MG63 (cell line): ENCODE measurements at regions not wholly inside any gene's neighbourhood (a gene's known extent, or its start where the extent isn't known, plus 50 kb on each side); places are given as distances from the start of the nearest gene placed in this dataset.

Experiments used
- DNase-seq: peaks from one replicate; pipeline ENCODE4 v3.0.0-alpha.2; 2020
- H3K27me3 ChIP-seq: fragments of 250-450 bp; sonication (Bioruptor Pico); 2 replicates; pipeline ENCODE4 v1.5.1; 2020; ENCODE audit warnings: mild to moderate bottlenecking, moderate library complexity
- H3K36me3 ChIP-seq: fragments of 250-450 bp; sonication (Bioruptor Pico); 2 replicates; pipeline ENCODE4 v1.5.1; 2020; ENCODE audit warnings: mild to moderate bottlenecking, moderate library complexity
- H3K4me3 ChIP-seq: fragments of 250-450 bp; sonication (Bioruptor Pico); 2 replicates; pipeline ENCODE4 v1.5.1; 2020; ENCODE audit warnings: mild to moderate bottlenecking, moderate library complexity
- H3K9me3 ChIP-seq: fragments of 250-450 bp; sonication (Bioruptor Pico); 2 replicates; pipeline ENCODE4 v1.5.1; 2020; ENCODE audit warnings: mild to moderate bottlenecking, moderate library complexity

DNA sequence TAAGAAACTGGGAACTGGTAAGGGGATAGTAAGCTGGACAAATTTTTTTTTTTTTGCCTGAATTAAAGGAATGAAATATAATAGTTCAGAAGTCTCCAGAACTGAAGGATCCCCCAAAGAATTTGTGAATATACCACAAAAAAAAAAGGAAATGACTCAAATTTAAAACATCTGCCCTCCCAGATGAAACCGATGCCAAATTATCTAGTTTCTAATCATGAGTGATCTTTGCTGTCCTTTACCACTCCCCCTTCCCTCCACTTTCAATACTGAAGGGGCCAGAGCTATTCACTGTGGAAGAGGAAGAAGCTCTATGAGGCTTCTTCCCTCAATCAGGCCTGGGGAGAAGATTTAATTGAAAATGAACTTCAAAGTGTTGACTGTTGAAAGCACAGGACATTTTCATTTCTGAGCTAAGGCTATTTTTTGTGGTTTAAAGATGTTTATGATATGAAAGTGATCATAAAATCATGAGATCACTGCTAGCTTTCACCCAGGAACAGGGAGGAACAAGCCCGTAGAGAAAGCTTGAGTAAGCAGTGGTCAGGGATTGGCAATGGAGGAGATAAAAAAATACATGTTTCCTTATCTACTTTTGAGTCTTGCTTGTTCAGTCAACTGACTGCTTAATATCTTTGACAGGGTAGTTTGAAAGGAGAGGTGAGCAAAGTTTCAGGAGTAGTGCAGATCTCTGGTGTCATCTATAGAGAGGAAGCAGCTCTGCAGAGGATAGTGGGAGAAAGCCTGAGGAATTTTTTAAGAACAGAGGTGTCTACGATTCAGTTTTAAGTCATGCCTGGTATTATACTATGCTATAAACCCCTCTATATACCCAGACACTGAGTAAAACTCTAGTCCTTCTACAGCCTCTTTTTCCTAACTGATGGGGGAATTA lies 409.5 kb upstream of the FIGN start:
- no peaks in the 10 kb centered on the region for H3K36me3 ChIP-seq
- H3K9me3 ChIP-seq, result no peaks in the 10 kb centered on the region
- no peak for DNase-seq
- H3K27me3 ChIP-seq, result no peaks in the 10 kb centered on the region
- no peak overlapping the region for H3K4me3 ChIP-seq

DNA sequence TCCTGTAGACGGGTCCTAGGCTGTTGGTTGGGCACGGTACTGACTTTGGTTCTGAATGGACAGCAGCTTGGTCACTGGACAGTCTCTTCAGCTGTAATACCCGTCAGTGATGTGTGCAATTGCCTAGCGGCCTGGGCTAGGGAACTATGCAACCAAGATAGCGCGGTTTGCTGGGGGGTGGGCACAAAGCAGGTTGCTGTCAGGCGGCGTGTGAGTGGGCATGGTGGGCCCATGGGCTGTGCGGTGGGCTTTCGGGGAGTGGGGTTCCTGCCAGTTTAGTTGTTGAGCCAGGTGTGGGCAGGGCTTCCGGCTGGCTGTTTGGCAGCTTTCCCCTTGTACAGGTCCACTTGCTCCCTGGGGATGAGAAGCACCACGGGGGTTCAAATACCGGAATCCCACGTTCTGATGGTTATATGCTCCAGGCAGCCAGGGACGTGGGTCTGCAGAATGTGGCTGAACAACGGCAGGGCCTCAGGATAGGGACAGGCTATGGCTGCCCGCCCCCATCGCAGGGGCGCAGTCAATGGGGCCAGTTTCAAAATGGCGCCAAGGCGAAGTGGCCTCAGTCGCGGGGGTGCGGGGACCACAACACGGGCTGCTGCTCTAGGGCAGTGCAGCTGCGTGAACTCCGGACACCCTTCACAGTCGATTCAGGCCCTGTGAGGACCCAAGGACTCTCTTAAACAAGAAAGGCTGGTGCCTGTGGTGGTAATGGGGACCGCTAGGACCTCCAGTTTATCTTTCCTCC lies 407.5 kb upstream of the FIGN start:
- Histone ChIP-seq H3K36me3 (no peaks in the 10 kb centered on the region), H3K9me3 (no peaks in the 10 kb centered on the region)

DNA sequence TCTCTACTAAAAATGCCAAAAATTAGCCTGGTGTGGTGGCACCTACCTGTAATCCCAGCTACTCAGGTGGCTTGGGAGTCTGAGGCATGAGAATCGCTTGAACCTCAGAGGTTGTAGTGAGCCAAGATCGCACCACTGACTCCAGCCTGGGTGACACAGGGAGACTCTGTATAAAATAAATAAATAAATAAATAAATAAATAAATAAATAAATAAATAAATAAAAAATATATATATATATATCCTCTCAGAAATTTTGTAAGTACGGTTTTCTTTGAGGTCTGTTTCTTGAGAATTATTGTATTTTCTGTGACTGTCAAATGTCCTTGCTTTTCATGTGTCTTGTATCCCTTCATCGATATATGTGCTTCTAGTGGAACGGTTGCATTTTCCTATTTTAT lies 406.9 kb upstream of the FIGN start:
- Histone ChIP-seq H3K36me3 (no peaks in the 10 kb centered on the region), H3K9me3 (no peaks in the 10 kb centered on the region), H3K27me3 (no peaks in the 10 kb centered on the region), H3K4me3 (no peak overlapping the region)
- DNase-seq, result no peak

More for the DNA sequence above, 407.5 kb upstream of the FIGN start:
- Histone ChIP-seq H3K27me3 (no peaks in the 10 kb centered on the region), H3K4me3 (no peak overlapping the region)
- no peak for DNase-seq

GRCh38 chr2:164141271-164141670 lies 405.5 kb upstream of the FIGN start:
- DNase-seq, result no peak
- H3K9me3 ChIP-seq, result no peaks in the 10 kb centered on the region
- no peaks in the 10 kb centered on the region for H3K27me3 ChIP-seq
- no peak overlapping the region for H3K4me3 ChIP-seq
- H3K36me3 ChIP-seq, result no peaks in the 10 kb centered on the region

DNA sequence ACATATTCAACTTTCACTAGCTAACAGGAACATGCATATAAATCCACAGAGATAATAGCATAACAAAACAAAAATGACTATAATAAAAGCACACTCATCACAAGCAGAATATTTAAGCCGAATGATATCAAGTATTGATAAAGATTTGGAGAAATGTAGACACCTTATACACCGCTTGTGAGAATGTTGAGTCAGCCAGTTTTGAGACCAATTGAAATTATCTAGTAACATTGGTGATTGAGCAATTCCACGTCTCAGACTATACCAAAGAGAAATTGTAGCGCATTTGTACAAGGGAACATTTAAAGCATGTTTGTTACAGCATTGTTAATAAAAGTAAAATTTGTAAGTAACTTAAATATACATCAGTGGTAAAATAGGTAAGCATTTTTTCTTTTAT lies 402.9 kb upstream of the FIGN start:
- Histone ChIP-seq H3K9me3 (no peaks in the 10 kb centered on the region), H3K27me3 (no peaks in the 10 kb centered on the region), H3K36me3 (no peaks in the 10 kb centered on the region), H3K4me3 (no peak overlapping the region)
- no peak for DNase-seq

DNA sequence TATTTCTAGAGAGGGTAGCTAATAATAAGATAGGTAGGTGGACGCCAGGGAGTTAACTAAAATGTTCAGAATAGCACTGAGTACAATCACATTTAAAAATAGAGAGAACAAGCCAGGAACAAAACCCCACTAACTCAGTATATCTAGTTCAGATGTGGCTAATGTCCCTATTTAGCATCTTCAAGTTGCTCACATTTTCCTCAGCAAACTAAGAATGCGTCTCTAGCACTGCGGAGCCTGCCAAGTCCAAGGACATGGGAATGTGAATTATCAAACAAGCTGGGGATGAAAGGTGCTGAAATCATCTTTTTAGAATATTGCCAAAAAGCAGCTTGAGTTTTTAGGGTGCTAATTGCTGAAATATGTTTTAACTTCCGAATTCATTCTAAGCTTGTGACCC lies 398.5 kb upstream of the FIGN start:
- Histone ChIP-seq H3K9me3 (no peaks in the 10 kb centered on the region), H3K36me3 (no peaks in the 10 kb centered on the region), H3K4me3 (no peak overlapping the region), H3K27me3 (no peaks in the 10 kb centered on the region)
- DNase-seq, result no peak

GRCh38 chr2:164127971-164128527 lies 392.2 kb upstream of the FIGN start:
- no peaks in the 10 kb centered on the region for H3K9me3 ChIP-seq
- H3K4me3 ChIP-seq, result no peak overlapping the region
- DNase-seq, result no peak
- H3K36me3 ChIP-seq, result no peaks in the 10 kb centered on the region
- H3K27me3 ChIP-seq, result no peaks in the 10 kb centered on the region

- Histone ChIP-seq H3K9me3 (no peaks in the 10 kb centered on the region), H3K27me3 (no peaks in the 10 kb centered on the region), H3K36me3 (no peaks in the 10 kb centered on the region), H3K4me3 (no peak overlapping the region)
- DNase-seq, result no peak
Measured at GRCh38 chr2:164126960-164127660, 391.3 kb upstream of the FIGN start.

GRCh38 chr2:164115806-164116205 lies 380.0 kb upstream of the FIGN start:
- Histone ChIP-seq H3K9me3 (no peaks in the 10 kb centered on the region), H3K4me3 (no peak overlapping the region), H3K36me3 (no peaks in the 10 kb centered on the region), H3K27me3 (no peaks in the 10 kb centered on the region)
- no peak for DNase-seq

DNA sequence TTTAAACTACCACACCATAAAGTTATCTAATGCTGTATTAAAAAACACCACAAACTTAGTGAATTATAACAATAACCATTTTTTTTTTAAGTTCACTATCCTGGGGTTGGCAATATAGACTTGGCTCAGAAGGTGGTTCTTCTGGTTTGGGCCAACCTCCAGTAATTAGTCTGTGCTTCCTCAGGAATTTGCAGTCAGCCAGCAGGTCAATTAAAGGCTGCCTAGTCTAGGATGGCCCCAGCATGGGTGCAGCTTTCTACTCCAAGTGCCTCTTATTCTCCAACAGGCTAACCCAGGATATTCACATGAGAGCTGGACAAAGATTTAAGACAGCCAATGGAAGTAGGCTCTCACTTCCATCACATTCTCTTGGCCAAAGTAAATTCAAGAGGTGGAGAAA lies 379.1 kb upstream of the FIGN start:
- no peaks in the 10 kb centered on the region for H3K27me3 ChIP-seq
- H3K36me3 ChIP-seq, result no peaks in the 10 kb centered on the region
- H3K4me3 ChIP-seq, result no peak overlapping the region
- H3K9me3 ChIP-seq, result no peaks in the 10 kb centered on the region
- DNase-seq, result no peak

DNA sequence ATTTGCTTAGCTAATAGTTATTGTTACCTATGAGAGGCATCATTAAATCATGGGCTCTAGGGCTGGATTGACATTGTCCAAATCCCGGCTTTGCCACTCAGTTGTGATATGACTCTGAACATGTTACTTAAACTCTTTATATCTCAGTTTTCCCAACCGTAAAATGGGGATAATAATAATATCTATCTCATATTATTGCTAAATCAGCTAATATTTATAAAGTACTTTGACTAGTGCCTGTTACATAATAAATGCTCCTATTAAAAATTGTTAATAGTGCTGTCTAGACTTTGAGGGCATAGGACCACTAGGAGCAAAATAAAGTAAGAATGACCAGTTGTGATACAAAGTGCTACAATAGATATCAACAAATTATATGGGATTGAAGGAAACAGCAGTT lies 376.3 kb upstream of the FIGN start:
- H3K9me3 ChIP-seq, result no peaks in the 10 kb centered on the region
- H3K27me3 ChIP-seq, result no peaks in the 10 kb centered on the region
- DNase-seq, result no peak
- H3K36me3 ChIP-seq, result no peaks in the 10 kb centered on the region
- H3K4me3 ChIP-seq, result no peak overlapping the region

DNA sequence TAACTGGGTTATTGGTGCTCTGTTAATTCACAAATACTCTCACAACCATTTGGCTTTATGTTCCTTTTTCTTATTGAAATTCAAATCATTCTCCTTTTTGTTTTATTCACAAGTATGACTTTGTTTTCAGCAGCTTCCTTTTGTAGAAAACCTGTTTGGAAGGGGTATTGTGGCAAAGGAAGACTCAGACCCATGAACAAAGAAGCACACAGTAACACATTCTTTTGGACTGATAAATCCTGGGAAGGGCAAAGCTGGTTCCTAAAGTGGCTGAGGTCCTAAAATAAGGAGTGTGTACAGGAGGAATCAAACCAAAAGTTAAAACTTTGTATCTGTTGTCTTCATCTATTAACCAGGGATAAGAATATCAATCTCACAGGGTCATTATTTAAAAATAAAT lies 374.7 kb upstream of the FIGN start:
- no peaks in the 10 kb centered on the region for H3K9me3 ChIP-seq
- DNase-seq, result no peak
- H3K27me3 ChIP-seq, result no peaks in the 10 kb centered on the region
- no peaks in the 10 kb centered on the region for H3K36me3 ChIP-seq
- no peak overlapping the region for H3K4me3 ChIP-seq

DNA sequence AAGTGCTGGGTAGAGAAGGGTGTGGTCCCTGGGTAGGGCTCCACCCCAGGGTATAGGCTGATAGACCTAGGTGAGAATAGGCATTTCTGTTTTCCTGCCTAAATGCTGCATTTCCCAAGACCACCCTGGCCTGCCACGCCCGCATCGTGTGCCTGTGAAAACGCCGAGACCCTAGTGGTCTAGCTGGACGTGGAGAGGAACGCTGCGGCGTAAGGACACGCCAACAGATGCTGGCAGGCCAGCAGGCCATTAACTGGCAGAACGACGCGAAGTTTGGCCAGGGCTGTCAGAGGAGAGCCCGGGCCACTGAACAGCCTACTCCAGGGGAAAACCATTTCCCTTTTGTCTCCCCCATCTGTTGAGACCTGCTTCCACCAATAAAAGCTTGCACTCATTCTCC lies 373.2 kb upstream of the FIGN start:
- no peak for DNase-seq
- Histone ChIP-seq H3K27me3 (no peaks in the 10 kb centered on the region), H3K36me3 (no peaks in the 10 kb centered on the region), H3K4me3 (no peak overlapping the region), H3K9me3 (no peaks in the 10 kb centered on the region)

DNA sequence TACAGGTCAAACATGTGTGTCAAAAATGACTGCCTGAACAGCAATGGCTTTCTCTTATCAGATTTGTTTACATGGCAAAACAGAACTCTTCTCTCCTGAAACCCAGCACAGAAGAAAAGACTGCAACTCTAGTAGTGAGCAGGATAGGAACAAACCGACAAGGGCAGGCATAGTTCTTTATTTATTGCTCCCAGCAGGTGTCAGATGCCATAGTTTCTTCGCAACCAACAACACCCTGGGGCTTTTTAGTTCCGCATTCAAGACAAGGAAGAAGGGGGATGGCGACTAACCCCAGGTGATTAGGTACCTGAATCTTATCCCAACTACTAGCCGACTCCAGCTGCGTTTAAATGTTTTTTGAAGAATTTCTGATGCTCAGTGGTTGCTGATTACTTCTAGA lies 367.5 kb upstream of the FIGN start:
- H3K9me3 ChIP-seq, result no peaks in the 10 kb centered on the region
- DNase-seq, result no peak
- no peaks in the 10 kb centered on the region for H3K36me3 ChIP-seq
- no peaks in the 10 kb centered on the region for H3K27me3 ChIP-seq
- H3K4me3 ChIP-seq, result no peak overlapping the region

DNA sequence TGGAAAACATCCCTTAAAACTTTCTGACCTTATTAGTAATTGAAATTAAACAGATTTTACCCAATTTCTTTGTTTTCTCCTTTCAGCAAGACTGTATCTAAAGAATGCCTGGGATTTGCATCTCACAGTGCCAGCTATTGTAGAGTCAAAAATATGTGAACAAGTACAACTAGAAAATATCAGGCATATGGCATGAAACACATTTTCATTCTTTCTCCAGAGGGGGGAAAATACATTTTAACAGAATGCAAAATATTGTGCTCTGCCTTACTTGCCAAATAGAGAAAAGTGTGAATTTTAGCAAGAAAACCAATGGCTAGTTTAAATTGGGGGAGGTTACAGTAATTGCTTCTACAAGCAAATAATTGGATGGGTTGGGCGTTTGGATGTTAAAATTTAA lies 366.6 kb upstream of the FIGN start:
- Histone ChIP-seq H3K27me3 (no peaks in the 10 kb centered on the region), H3K36me3 (no peaks in the 10 kb centered on the region), H3K4me3 (no peak overlapping the region), H3K9me3 (no peaks in the 10 kb centered on the region)
- no peak for DNase-seq

- H3K36me3 ChIP-seq, result no peaks in the 10 kb centered on the region
- DNase-seq, result no peak
Measured at GRCh38 chr2:164091673-164092072, 355.9 kb upstream of the FIGN start.

DNA sequence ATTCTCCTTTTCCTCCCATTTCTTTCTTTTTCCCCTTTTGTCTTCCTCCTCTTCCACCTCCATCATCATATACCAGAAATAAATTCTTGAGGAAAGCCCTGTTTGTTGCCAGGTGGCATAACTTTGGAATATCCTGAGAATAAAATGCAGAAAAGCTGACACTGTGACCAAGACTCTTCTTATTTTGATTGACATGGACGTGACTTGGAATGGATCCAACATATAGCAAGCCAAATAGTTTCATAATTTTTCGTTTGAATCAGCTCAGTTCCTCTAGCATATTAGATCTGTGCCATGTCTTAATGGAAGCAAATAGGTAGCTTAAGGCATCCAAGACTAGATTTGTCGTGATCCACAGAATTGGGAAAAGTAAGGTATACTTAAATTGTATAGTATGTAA lies 354.7 kb upstream of the FIGN start:
- Histone ChIP-seq H3K36me3 (no peaks in the 10 kb centered on the region), H3K9me3 (no peaks in the 10 kb centered on the region), H3K4me3 (no peak overlapping the region), H3K27me3 (no peaks in the 10 kb centered on the region)
- DNase-seq, result no peak

More at GRCh38 chr2:164091673-164092072, 355.9 kb upstream of the FIGN start:
- Histone ChIP-seq H3K9me3 (no peaks in the 10 kb centered on the region), H3K27me3 (no peaks in the 10 kb centered on the region), H3K4me3 (no peak overlapping the region)
